NB4 (cell line): ENCODE measurements at regions not wholly inside any gene's neighbourhood (a gene's known extent, or its start where the extent isn't known, plus 50 kb on each side); places are given as distances from the start of the nearest gene placed in this dataset.

Experiments used
- CTCF ChIP-seq: IDR thresholded peaks from one replicate; pipeline ENCODE4 v1.5.1; 2012; ENCODE audit warnings: low read depth, low read length
- POLR2A ChIP-seq: IDR thresholded peaks from 2 replicates; pipeline ENCODE4 v1.6.1; 2011; ENCODE audit warnings: mild to moderate bottlenecking; ENCODE audit not compliant: insufficient read length; ENCODE audit errors: extremely low read depth

- TF ChIP-seq CTCF = no peak
- no peak for TF ChIP-seq POLR2A
Measured at GRCh38 chrX:3461397-3462165, 115.1 kb upstream of the MXRA5 start.
